WERI-Rb-1 (cell line): ENCODE measurements at regions not wholly inside any gene's neighbourhood (a gene's known extent, or its start where the extent isn't known, plus 50 kb on each side); places are given as distances from the start of the nearest gene placed in this dataset.

Source experiments
- DNase-seq: peaks from one replicate; pipeline ENCODE4 v3.0.0-alpha.2; 2020
- H3K27ac ChIP-seq: fragments of 250-450 bp; sonication (Bioruptor Pico); 2 replicates; pipeline ENCODE4 v1.5.1; 2020; ENCODE audit warnings: mild to moderate bottlenecking, moderate library complexity
- H3K27me3 ChIP-seq: fragments of 250-450 bp; sonication (Bioruptor Pico); 2 replicates; pipeline ENCODE4 v1.5.1; 2021; ENCODE audit warnings: mild to moderate bottlenecking, low read depth, moderate library complexity; ENCODE audit not compliant: insufficient read depth, severe bottlenecking
- H3K36me3 ChIP-seq: fragments of 250-450 bp; sonication (Bioruptor Pico); 2 replicates; pipeline ENCODE4 v1.5.1; 2020; ENCODE audit warnings: mild to moderate bottlenecking, moderate library complexity
- H3K4me3 ChIP-seq: 2 replicates; pipeline ENCODE4 v1.5.1; 2011; ENCODE audit warnings: low read depth, mild to moderate bottlenecking, control low read depth, low read length
- H3K9me3 ChIP-seq: fragments of 250-450 bp; sonication (Bioruptor Pico); 2 replicates; pipeline ENCODE4 v1.5.1; 2021; ENCODE audit warnings: mild to moderate bottlenecking, moderate library complexity; ENCODE audit not compliant: severe bottlenecking
- CTCF ChIP-seq: IDR thresholded peaks from 2 replicates; pipeline ENCODE4 v1.5.1; 2011; ENCODE audit warnings: low read depth, mild to moderate bottlenecking, control low read depth, inconsistent platforms, low read length

GRCh38 chr3:26343647-26344046, 278.9 kb upstream of the LRRC3B start:
- Histone ChIP-seq H3K27me3 (no peaks in the 10 kb centered on the region), H3K4me3 (no peak overlapping the region), H3K27ac (no peak overlapping the region), H3K36me3 (no peaks in the 10 kb centered on the region), H3K9me3 (no peaks in the 10 kb centered on the region)
- TF ChIP-seq CTCF = no peak
- DNase-seq = no peak

GRCh38 chr3:26345613-26346012, 277.0 kb upstream of the LRRC3B start:
- Histone ChIP-seq H3K9me3 (no peaks in the 10 kb centered on the region), H3K36me3 (no peaks in the 10 kb centered on the region), H3K27ac (no peak overlapping the region), H3K4me3 (no peak overlapping the region), H3K27me3 (no peaks in the 10 kb centered on the region)
- TF ChIP-seq CTCF = peak; percentile 21; the same call in 1 of the 2 replicates
- peak; percentile 8 for DNase-seq

- TF ChIP-seq CTCF = no peak
- Histone ChIP-seq H3K27me3 (no peaks in the 10 kb centered on the region), H3K4me3 (no peak overlapping the region), H3K27ac (no peak overlapping the region), H3K9me3 (peaks cover 3% of the 10 kb centered on the region), H3K36me3 (no peaks in the 10 kb centered on the region)
- DNase-seq = no peak
Observed at GRCh38 chr3:26346497-26346896, 276.1 kb upstream of the LRRC3B start.

DNA sequence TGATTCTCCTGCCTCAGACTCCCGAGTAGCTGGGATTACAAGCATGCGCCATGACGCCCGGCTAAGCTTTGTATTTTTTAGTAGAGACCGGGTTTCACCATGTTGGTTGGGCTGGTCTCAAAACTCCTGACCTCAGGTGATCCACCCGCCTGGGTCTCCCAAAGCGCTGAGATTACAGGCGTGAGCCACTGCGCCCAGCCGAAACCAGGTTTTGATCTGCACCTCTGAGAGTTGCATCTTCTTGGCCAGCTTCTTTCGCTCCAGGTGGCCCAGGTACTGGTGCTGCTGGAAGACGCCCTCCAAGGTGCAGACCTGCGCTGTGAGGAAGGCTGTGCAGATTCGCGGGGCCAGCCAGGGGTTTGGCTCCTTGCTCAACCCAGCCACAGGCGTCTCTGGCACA, 275.4 kb upstream of the LRRC3B start:
- Histone ChIP-seq H3K9me3 (peaks cover 3% of the 10 kb centered on the region), H3K27me3 (no peaks in the 10 kb centered on the region), H3K4me3 (no peak overlapping the region), H3K36me3 (no peaks in the 10 kb centered on the region), H3K27ac (no peak overlapping the region)
- no peak for DNase-seq
- TF ChIP-seq CTCF = no peak

DNA sequence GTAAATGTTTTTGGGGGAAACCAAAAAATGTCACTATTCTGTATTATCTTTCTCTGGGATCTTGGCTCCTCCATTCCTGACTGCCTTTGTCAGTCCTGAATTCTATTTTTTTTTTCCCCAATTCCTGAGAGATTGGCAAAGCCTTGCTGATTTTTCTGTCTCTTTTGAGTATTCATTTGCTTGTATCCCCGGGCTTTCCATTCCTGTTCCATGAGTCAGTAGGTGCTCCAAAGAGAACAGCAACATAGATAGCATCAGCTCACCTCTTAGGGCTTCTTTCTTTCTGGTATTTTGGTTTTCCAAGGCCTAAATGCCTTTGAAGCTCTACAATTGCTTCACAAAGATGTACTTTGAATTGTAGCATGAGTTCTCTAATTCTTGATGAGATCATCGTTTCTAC, 271.7 kb upstream of the LRRC3B start:
- no peak overlapping the region for H3K4me3 ChIP-seq
- H3K27ac ChIP-seq = no peak overlapping the region
- DNase-seq = no peak
- no peaks in the 10 kb centered on the region for H3K27me3 ChIP-seq
- no peak for TF ChIP-seq CTCF
- no peaks in the 10 kb centered on the region for H3K36me3 ChIP-seq
- H3K9me3 ChIP-seq = peaks cover 3% of the 10 kb centered on the region

- Histone ChIP-seq H3K27ac (no peak overlapping the region), H3K27me3 (no peaks in the 10 kb centered on the region), H3K9me3 (peaks cover 3% of the 10 kb centered on the region), H3K4me3 (no peak overlapping the region), H3K36me3 (no peaks in the 10 kb centered on the region)
- no peak for TF ChIP-seq CTCF
- no peak for DNase-seq
Observed at GRCh38 chr3:26353097-26353496, 269.5 kb upstream of the LRRC3B start.
